Non-pigmented ciliary epithelial cell (primary cell): ENCODE measurements at regions not wholly inside any gene's neighbourhood (a gene's known extent, or its start where the extent isn't known, plus 50 kb on each side); places are given as distances from the start of the nearest gene placed in this dataset.

ENCODE experiments used
- DNase-seq: peaks from one replicate; pipeline ENCODE4 v3.0.0-alpha.2; 2010; ENCODE audit warnings: low read depth

- no peak for DNase-seq
Measured at GRCh38 chr9:79210541-79211243, 361.1 kb upstream of the TLE4 start.

- DNase-seq, result no peak
Measured at GRCh38 chr9:79213417-79214125, 358.2 kb upstream of the TLE4 start.

DNA sequence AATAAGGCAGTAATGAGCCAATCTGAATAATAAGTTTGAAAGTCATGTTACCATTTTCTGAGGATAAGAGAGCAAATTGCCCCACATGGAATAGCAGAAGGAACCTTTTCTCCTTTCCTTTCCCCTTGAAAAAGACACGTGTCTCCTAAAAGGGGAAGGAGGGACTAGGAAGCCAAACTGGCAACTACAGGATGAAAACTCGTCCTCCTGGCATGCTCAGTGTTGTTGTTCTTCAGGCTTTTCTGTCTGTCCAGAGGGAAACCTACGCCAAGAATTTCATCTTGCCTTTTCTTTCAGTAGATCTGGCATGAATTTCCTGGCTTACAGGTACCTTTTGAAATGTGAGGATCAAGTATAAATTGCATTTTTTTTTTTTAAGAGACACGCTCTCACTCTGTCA, 355.9 kb upstream of the TLE4 start:
- DNase-seq, result no peak

DNA sequence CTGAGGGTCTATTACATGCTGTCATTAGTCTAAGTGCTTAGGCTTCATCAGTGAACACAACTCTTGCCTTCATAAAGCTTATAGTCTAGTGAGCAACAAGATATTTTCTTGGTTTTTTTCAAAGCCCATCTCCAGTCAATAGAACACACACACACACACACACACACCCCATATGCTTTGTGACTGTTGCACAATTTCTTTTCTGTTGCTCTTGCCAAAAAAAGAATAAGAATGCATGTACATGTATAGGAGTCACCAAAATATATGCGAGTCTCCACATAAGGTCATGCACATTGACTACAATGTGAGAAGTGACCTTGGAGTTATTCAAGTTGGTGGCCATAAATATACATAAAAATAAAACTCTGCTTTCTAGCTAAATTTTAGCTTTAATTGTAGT, 351.5 kb upstream of the TLE4 start:
- no peak for DNase-seq

- peak; percentile 27 for DNase-seq
Measured at GRCh38 chr9:79220666-79221065, 351.1 kb upstream of the TLE4 start.

DNA sequence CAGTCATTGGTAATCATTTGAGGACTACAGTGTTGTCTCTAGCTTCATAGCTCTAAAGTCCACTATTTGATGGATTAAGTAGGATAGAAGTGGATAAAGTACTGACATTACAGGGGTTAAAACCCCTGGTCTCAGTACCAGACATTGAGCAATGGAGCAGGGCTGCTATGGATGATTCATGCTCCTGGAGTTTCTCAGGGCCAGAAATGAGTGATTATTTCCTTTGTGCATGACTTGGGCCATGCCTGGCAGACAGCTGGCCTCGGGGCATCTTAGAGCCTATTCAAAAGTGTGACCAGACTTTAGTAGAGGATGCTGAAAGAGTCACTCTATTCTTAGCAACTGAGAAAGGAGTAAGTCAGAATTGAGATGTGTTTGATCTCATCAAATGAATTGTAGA, 350.7 kb upstream of the TLE4 start:
- DNase-seq, result peak; percentile 71

- DNase-seq, result no peak
Measured at GRCh38 chr9:79222483-79222882, 349.3 kb upstream of the TLE4 start.

- peak; percentile 82 for DNase-seq
Measured at GRCh38 chr9:79224672-79225433, 346.9 kb upstream of the TLE4 start.

DNA sequence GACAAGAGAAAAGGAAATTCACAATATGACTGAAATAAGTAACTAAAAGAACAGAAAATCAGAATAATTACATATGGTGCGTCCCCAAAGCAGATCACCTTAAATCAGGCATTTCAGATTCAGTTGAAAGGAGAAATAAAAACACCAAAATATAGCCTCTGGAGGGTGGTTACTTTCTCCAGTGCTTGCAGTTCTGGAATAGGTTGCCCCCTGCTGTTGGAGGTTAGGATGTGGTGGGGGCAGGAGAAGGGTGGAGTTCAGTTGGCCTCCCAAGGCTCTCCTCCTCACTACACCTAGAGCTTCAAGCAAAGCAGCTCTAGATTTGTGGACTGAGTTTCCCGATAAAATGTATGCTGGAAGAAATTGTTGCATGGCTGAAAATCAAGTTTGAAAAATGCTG, 338.2 kb upstream of the TLE4 start:
- no peak for DNase-seq

- DNase-seq, result no peak
Measured at GRCh38 chr9:79236466-79236865, 335.3 kb upstream of the TLE4 start.

DNA sequence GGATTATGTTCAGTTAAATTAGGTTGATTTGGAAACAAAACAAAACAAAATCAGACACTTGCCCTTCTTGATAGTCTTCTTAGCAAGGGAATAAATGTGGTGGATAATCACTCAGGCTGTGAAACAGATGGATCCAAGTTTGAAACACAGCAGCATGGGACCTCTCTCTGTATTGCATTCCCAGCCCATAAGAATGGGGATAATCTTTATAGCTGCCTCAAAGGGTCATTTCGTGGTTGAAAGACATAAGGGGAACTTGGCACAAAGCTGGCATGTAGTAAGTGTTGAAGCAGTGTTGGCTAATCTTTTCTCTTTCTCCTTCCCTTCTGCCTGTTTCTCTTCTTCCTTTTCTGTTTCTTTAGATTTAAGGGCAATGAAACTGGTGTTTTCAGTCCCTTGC, 333.9 kb upstream of the TLE4 start:
- no peak for DNase-seq

GRCh38 chr9:79240774-79241173, 331.0 kb upstream of the TLE4 start:
- DNase-seq, result no peak

DNA sequence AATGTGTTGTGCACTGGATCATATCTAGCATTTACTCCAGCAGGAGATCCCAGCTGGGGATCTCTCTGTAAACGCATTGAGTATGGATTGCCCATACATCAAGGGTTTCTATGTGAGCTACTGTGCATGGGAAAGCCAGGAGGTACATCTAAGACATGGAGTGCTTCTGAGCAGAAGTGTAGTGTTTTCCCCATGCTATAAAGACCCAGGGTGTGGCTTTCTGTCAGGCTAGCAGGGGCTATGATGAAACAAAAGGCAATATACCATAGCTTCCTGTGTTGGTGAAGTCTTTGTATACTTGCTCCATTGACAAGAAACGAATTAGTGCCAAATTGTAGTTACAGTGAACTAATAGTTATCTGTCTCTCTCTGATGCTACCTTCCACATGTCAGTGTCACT, 329.3 kb upstream of the TLE4 start:
- no peak for DNase-seq

GRCh38 chr9:79246170-79246569, 325.6 kb upstream of the TLE4 start:
- DNase-seq, result no peak

DNA sequence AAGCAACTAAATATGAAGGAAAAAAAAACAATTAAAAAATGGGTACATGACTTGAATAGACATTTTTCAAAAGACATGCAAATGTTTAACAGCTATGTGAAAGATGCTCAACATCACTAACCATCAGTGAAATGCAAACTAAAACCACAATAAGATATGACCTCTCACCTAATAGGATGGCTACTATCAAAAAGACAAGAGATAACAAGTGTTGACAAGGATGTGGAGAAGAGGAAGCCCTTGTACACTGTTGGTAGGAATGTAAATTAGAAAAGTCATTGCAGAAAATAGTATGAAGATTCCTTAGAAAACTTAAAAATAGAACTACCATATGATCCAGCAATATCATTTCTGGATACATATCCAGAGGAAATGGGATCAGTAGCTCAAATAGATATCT, 324.7 kb upstream of the TLE4 start:
- DNase-seq, result no peak

GRCh38 chr9:79250806-79251205, 321.0 kb upstream of the TLE4 start:
- DNase-seq, result no peak

DNA sequence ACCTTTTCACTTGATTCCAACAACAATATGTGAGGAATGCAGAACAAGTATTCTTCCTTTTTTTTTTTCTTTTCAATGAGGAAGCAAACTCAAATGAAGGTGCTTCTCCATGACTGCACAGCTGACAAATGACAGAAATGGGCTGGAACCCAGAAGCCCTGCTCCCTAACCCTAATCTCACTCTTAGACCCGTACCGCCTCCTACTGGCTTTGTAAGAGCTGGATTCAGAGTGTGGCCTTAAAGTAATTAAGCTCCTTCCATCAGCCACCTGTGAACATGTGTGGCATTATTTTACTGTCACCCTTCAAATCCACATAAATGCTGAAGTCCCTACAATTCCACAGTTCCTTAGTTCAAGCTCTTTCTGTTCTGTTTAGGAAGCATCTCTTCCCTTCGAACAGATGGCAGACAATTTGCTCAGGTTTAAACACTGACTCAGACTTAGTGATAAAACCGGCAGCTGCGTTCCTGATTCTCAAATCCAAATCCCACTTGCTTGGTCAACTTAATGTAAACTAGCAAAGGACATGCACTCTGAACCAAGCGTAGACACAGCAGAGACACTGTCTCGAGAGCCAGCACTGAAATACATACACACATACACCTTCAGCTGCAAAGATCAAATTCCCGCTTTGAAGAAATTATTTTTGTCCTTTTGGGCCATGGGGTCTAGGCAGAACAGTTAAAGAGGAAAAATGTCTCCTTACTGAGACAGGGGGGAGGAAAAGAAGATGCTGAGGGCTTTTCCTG, 316.7 kb upstream of the TLE4 start:
- DNase-seq, result no peak

DNA sequence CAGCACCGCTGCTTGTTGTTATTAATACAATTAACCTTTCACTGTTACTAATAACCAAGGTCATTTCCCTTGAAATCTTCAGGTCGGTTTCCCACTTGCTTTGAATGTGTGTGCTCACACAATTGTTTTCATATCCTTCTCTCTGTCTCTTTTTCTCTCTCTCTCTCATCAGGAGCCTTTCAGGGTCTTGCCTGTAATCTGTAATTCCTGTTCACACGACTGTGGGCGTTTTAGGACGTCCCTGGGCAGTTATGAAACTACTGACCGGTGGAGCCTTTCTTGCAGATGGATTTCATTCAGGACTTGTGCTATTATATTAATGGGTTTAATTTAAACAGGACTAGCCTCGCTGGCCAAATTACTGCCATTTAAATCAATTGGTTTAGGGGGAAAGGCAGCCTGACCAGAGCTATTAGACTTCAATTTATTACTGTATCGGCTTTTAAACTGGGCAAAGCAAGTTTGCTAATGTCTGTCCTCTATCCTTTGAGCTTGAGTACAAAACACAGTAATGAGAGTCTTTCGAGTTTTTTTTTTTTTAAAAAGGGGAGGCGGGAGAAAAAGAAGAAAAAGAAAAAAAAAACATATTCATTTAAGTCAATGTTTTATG, 316.0 kb upstream of the TLE4 start:
- DNase-seq, result no peak

GRCh38 chr9:79256691-79257213, 315.0 kb upstream of the TLE4 start:
- peak; percentile 40 for DNase-seq

DNA sequence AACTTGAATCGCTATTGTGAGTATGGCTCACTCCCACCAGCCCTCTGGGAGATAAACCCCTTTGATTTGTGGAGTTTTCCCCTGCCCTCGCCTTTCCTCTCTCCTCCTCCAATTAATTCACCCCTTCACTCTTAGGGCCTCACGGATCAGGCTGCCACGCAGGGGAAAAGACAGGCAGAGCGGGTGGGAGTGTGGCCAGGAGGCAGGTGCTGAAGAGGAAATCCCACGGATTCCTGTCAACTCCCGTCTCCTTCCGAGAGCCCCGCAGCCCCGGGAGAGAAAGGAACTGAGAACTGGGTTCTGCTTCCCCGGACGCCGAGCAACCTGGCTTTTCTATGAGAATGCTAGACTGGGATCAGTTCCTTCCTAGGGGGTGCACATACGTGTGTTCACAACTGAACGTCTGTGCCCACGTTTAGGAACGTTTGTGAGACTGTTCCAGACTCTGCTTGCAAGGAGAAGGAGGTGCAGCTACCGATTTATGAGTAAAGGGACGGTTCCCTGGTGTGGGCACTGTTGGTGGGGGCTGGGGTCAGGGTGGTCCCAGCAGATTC, 314.5 kb upstream of the TLE4 start:
- DNase-seq, result no peak

- DNase-seq, result no peak
Measured at GRCh38 chr9:79257790-79258351, 313.9 kb upstream of the TLE4 start.
